ENCODE measurements at regions not wholly inside any gene's neighbourhood (a gene's known extent, or its start where the extent isn't known, plus 50 kb on each side); places are given as distances from the start of the nearest gene placed in this dataset.

- Mint-ChIP-seq H3K36me3 (peaks cover 6% of the 10 kb centered on the region), H3K27ac (no peak overlapping the region), H3K27me3 (ENCODE audit: low read depth) (no peaks in the 10 kb centered on the region), H3K4me1 (peaks cover 21% of the 10 kb centered on the region), H3K9me3 (peaks cover 29% of the 10 kb centered on the region), H3K4me3 (no peak overlapping the region)
- no peak for TF ChIP-seq ZNF232 (CRISPR knock-in tag; IDR thresholded peaks at IDR 0.05)
- no peak for TF ChIP-seq ATF2 (CRISPR knock-in tag; IDR thresholded peaks at IDR 0.05; ENCODE audit: borderline replicate concordance, low read depth)
- TF ChIP-seq ESRRA (CRISPR knock-in tag; IDR thresholded peaks at IDR 0.05; ENCODE audit: borderline replicate concordance), result no peak
- no peak for TF ChIP-seq ATF3 (CRISPR knock-in tag; conservative IDR thresholded peaks at IDR 0.05)
- TF ChIP-seq ZNF532 (CRISPR knock-in tag; IDR thresholded peaks at IDR 0.05; ENCODE audit: borderline replicate concordance), result no peak
- TF ChIP-seq ZBTB21 (CRISPR knock-in tag; IDR thresholded peaks at IDR 0.05; ENCODE audit: borderline replicate concordance), result no peak
- TF ChIP-seq NFE2L1 (CRISPR knock-in tag; IDR thresholded peaks at IDR 0.05), result no peak
- no peak for TF ChIP-seq TEAD4 (CRISPR knock-in tag; IDR thresholded peaks at IDR 0.05)
- ChIA-PET POLR2A (no interaction called here), CTCF (no interaction called here)
- ATAC-seq (no peak), DNase-seq (ENCODE audit: low spot score) (no peak)
These were observed 548.9 kb downstream of the NUF2 start for GRCh38 chr1:163870666-163871065.

GRCh38 chr1:163872067-163872466, 550.3 kb downstream of the NUF2 start:
- POLR2A ChIA-PET, result no interaction called here
- CTCF ChIA-PET, result interaction anchor here (1.7 kb wide), 1 partner anchor 337 kb away, joined by 3 read pairs; no protein-coding TSS in a partner anchor
- no peak overlapping the region for H3K27ac Mint-ChIP-seq
- no peak for TF ChIP-seq FOXP4 (CRISPR knock-in tag; IDR thresholded peaks at IDR 0.05)
- no peak for TF ChIP-seq CREM (CRISPR knock-in tag; IDR thresholded peaks at IDR 0.05)
- no peak for TF ChIP-seq AFF4 (CRISPR knock-in tag; IDR thresholded peaks at IDR 0.05; ENCODE audit: borderline replicate concordance)
- no peak for TF ChIP-seq CREB1 (CRISPR knock-in tag; IDR thresholded peaks at IDR 0.05)
- TF ChIP-seq ATF6 (CRISPR knock-in tag; IDR thresholded peaks at IDR 0.05), result no peak
- TF ChIP-seq ZNF263 (CRISPR knock-in tag; IDR thresholded peaks at IDR 0.05; ENCODE audit: low read depth), result no peak
- no peak for TF ChIP-seq GTF2I (CRISPR knock-in tag; conservative IDR thresholded peaks at IDR 0.05)
- TF ChIP-seq TEAD1 (CRISPR knock-in tag; IDR thresholded peaks at IDR 0.05), result no peak
- no peak for TF ChIP-seq ZNF138 (CRISPR knock-in tag; conservative IDR thresholded peaks at IDR 0.05)
- TF ChIP-seq HMGXB4 (CRISPR knock-in tag; IDR thresholded peaks at IDR 0.05), result no peak

More at GRCh38 chr1:163872067-163872466, 550.3 kb downstream of the NUF2 start:
- H3K4me3 Mint-ChIP-seq, result no peak overlapping the region
- no peaks in the 10 kb centered on the region for H3K27me3 Mint-ChIP-seq (ENCODE audit: low read depth)
- ATAC-seq (no peak), DNase-seq (ENCODE audit: low spot score) (no peak)
- H3K4me1 Mint-ChIP-seq, result peaks cover 27% of the 10 kb centered on the region
- peaks cover 6% of the 10 kb centered on the region for H3K36me3 Mint-ChIP-seq
- H3K9me3 Mint-ChIP-seq, result peaks cover 29% of the 10 kb centered on the region

Data from WTC11 (cell line).